Loucy (cell line): ENCODE measurements at regions not wholly inside any gene's neighbourhood (a gene's known extent, or its start where the extent isn't known, plus 50 kb on each side); places are given as distances from the start of the nearest gene placed in this dataset.

Experiments used
- H2AFZ ChIP-seq: fragments of 200-600 bp; sonication (generic); 2 replicates; pipeline ENCODE4 v1.6.0; 2016; ENCODE audit warnings: antibody characterized with exemption, mild to moderate bottlenecking, low read length, moderate library complexity
- H3F3A ChIP-seq: fragments of 200-600 bp; 2 replicates; pipeline ENCODE4 v1.6.0; 2016; ENCODE audit warnings: antibody characterized with exemption, low read depth, mild to moderate bottlenecking
- H3K27me3 ChIP-seq: fragments of 200-600 bp; sonication (generic); 2 replicates; pipeline ENCODE4 v1.6.1; 2014; ENCODE audit warnings: low read length, mild to moderate bottlenecking; ENCODE audit not compliant: insufficient read depth, poor library complexity, severe bottlenecking
- H3K36me3 ChIP-seq: fragments of 200-600 bp; sonication (generic); 2 replicates; pipeline ENCODE4 v1.6.1; 2016; ENCODE audit warnings: low read length; ENCODE audit not compliant: insufficient read depth
- H3K4me1 ChIP-seq: fragments of 200-600 bp; sonication (generic); 2 replicates; pipeline ENCODE4 v1.5.1; 2014; ENCODE audit warnings: low read length, mild to moderate bottlenecking; ENCODE audit not compliant: insufficient read depth, poor library complexity, severe bottlenecking
- H3K4me2 ChIP-seq: fragments of 200-600 bp; sonication (generic); 2 replicates; pipeline ENCODE4 v1.6.0; 2014; ENCODE audit warnings: antibody characterized with exemption, low read length, low read depth, mild to moderate bottlenecking; ENCODE audit not compliant: poor library complexity, severe bottlenecking
- H3K4me3 ChIP-seq: fragments of 200-600 bp; sonication (generic); 2 replicates; pipeline ENCODE4 v1.5.1; 2014; ENCODE audit warnings: low read length, mild to moderate bottlenecking, mixed read lengths; ENCODE audit not compliant: poor library complexity, severe bottlenecking
- H3K79me2 ChIP-seq: fragments of 200-600 bp; sonication (generic); 2 replicates; pipeline ENCODE4 v1.6.1; 2014; ENCODE audit warnings: low read length; ENCODE audit not compliant: insufficient read depth
- H3K9ac ChIP-seq: fragments of 200-600 bp; sonication (generic); 2 replicates; pipeline ENCODE4 v1.6.0; 2014; ENCODE audit warnings: mild to moderate bottlenecking, low read depth, low read length, moderate library complexity; ENCODE audit not compliant: poor library complexity, severe bottlenecking
- H3K9me2 ChIP-seq: fragments of 200-600 bp; sonication (generic); replicated peaks from 2 replicates; pipeline ENCODE4 v1.6.1; 2016; ENCODE audit warnings: low read depth, low read length, mixed read lengths
- H3K9me3 ChIP-seq: fragments of 200-600 bp; sonication (generic); 2 replicates; pipeline ENCODE4 v1.6.1; 2014; ENCODE audit warnings: mild to moderate bottlenecking, antibody characterized with exemption, low read length, low read depth; ENCODE audit not compliant: insufficient read depth
- H4K20me1 ChIP-seq: fragments of 200-600 bp; sonication (generic); 2 replicates; pipeline ENCODE4 v1.6.0; 2014; ENCODE audit warnings: antibody characterized with exemption, low read length, mild to moderate bottlenecking; ENCODE audit not compliant: insufficient read depth, poor library complexity, severe bottlenecking
- EZH2phosphoT487 ChIP-seq: fragments of 200-600 bp; IDR thresholded peaks from 2 replicates; pipeline ENCODE4 v1.6.1; 2018; ENCODE audit warnings: antibody characterized with exemption, mild to moderate bottlenecking, moderate library complexity, borderline replicate concordance
- TF ChIP-seq, protein P1 (sequence below): fragments of 200-600 bp; sonication (generic); conservative IDR thresholded peaks from 2 replicates; pipeline ENCODE4 v1.5.1; 2014; ENCODE audit warnings: mild to moderate bottlenecking, antibody characterized with exemption, low read length

- Histone ChIP-seq H3K36me3 (no peaks in the 10 kb centered on the region), H3K79me2 (no peaks in the 10 kb centered on the region), H3K4me1 (no peaks in the 10 kb centered on the region), H3K27me3 (no peaks in the 10 kb centered on the region), H4K20me1 (no peaks in the 10 kb centered on the region), H3K9me2 (no peaks in the 10 kb centered on the region), H2AFZ (no peak overlapping the region), H3K4me3 (no peak overlapping the region), H3K4me2 (no peak overlapping the region), H3K9ac (no peak overlapping the region), H3K9me3 (no peaks in the 10 kb centered on the region), H3F3A (no peaks in the 10 kb centered on the region)
- TF ChIP-seq, protein P1, sequence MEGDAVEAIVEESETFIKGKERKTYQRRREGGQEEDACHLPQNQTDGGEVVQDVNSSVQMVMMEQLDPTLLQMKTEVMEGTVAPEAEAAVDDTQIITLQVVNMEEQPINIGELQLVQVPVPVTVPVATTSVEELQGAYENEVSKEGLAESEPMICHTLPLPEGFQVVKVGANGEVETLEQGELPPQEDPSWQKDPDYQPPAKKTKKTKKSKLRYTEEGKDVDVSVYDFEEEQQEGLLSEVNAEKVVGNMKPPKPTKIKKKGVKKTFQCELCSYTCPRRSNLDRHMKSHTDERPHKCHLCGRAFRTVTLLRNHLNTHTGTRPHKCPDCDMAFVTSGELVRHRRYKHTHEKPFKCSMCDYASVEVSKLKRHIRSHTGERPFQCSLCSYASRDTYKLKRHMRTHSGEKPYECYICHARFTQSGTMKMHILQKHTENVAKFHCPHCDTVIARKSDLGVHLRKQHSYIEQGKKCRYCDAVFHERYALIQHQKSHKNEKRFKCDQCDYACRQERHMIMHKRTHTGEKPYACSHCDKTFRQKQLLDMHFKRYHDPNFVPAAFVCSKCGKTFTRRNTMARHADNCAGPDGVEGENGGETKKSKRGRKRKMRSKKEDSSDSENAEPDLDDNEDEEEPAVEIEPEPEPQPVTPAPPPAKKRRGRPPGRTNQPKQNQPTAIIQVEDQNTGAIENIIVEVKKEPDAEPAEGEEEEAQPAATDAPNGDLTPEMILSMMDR: no peak
- no peak for TF ChIP-seq EZH2phosphoT487
Measured at GRCh38 chr3:182400838-182401237, 392.5 kb upstream of the ATP11B start.

DNA sequence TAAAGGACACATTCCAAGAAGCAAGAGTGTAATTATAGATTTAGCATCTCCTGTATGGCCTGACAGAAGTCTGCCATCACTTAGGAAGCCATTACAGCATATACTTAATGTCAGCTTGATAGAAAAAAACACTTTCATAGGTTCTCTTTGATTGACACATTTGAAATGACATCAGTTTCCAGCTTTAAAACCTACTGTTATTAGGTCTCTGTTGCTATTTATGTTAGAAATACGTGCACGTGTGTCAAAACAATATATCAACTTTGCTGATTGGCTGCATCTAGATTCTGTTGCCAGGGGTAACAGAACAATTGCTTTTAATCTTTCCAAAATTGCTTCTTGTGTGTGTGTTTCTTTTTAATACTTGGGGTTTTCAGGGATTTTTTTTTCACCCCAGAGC lies 389.3 kb upstream of the ATP11B start:
- Histone ChIP-seq H3K9ac (no peak overlapping the region), H3K27me3 (no peaks in the 10 kb centered on the region), H3K4me1 (no peaks in the 10 kb centered on the region), H3K9me2 (no peaks in the 10 kb centered on the region), H4K20me1 (no peaks in the 10 kb centered on the region), H3K9me3 (no peaks in the 10 kb centered on the region), H3F3A (no peaks in the 10 kb centered on the region), H3K4me2 (no peak overlapping the region), H2AFZ (no peak overlapping the region), H3K79me2 (no peaks in the 10 kb centered on the region), H3K36me3 (no peaks in the 10 kb centered on the region), H3K4me3 (no peak overlapping the region)
- TF ChIP-seq EZH2phosphoT487: no peak
- TF ChIP-seq, protein P1: no peak

- H3K4me1 ChIP-seq: no peaks in the 10 kb centered on the region
- no peak for TF ChIP-seq EZH2phosphoT487
- TF ChIP-seq, protein P1: no peak
- H3K27me3 ChIP-seq: no peaks in the 10 kb centered on the region
- no peaks in the 10 kb centered on the region for H3K36me3 ChIP-seq
- no peaks in the 10 kb centered on the region for H3K9me3 ChIP-seq
- no peaks in the 10 kb centered on the region for H3K79me2 ChIP-seq
- H3K9me2 ChIP-seq: no peaks in the 10 kb centered on the region
- no peak overlapping the region for H3K4me3 ChIP-seq
- H2AFZ ChIP-seq: no peak overlapping the region
- no peak overlapping the region for H3K9ac ChIP-seq
- no peak overlapping the region for H3K4me2 ChIP-seq
- H4K20me1 ChIP-seq: no peaks in the 10 kb centered on the region
- no peaks in the 10 kb centered on the region for H3F3A ChIP-seq
Measured at GRCh38 chr3:182405759-182406158, 387.5 kb upstream of the ATP11B start.
